GM23248 (cell line): ENCODE measurements at regions not wholly inside any gene's neighbourhood (a gene's known extent, or its start where the extent isn't known, plus 50 kb on each side); places are given as distances from the start of the nearest gene placed in this dataset.

ENCODE experiments used
- EZH2 ChIP-seq: fragments of 200-600 bp; sonication (generic); IDR thresholded peaks from 2 replicates; pipeline ENCODE4 v1.6.1; 2018; ENCODE audit warnings: antibody characterized with exemption, mild to moderate bottlenecking; ENCODE audit not compliant: insufficient read depth, poor library complexity, severe bottlenecking
- EZH2phosphoT487 ChIP-seq: fragments of 200-600 bp; sonication (generic); IDR thresholded peaks from 2 replicates; pipeline ENCODE4 v1.6.1; 2018; ENCODE audit warnings: antibody characterized with exemption, moderate library complexity, mild to moderate bottlenecking, low read depth; ENCODE audit not compliant: insufficient read depth

DNA sequence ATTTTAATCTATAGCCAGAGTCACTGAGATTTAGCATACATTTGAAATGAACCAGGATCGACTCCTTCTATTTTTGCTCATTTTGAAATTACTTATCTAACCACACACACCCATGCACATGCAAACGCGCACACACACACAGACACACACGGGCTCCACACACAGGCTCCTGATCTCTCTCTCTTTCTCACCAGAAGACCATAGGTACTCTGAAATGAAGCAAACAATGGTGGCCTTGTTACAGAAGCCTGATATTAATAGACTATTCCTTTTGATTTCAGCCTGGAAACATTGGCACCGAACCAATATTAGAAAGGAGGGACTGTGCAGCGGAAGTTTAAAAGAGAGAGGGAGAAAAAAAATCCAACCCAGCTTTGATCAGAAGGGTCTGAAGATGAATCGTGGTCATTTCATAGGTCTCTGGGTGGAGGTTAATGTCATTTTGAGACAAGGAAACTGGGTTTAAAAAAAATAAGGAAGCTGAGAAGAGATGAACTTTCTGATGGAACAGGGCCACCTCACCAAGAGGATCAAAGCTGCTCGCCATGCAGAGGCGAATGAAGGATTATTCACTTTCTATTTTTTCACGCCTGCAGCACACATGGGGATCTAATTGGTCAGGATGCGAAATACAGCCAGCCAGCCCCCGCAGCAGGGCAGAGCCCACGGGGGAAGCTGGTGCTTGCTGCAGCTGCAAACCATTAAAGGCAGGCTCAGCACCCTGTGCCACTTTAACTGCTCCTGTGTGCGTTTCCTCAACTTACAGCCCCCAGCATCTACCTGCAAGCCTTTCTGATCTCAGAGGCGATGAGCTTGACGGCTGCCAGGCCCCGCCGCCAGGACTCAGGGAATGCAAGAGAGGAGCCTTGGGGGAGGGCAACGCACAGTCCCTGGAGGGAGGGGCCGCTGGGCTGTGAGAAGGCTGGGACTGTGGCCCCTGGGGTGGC is 88.8 kb downstream of the HES1 start:
- no peak for TF ChIP-seq EZH2
- TF ChIP-seq EZH2phosphoT487, result no peak
